ENCODE measurements at regions not wholly inside any gene's neighbourhood (a gene's known extent, or its start where the extent isn't known, plus 50 kb on each side); places are given as distances from the start of the nearest gene placed in this dataset.
A peak's percentile ranks its signal among the peaks of the same experiment; 100 is the strongest.
"Not testable (repeated sequence)": the region's sequence is repeated elsewhere in the genome, so short reads cannot be mapped to it uniquely, and the experiment has no call there.

DNA sequence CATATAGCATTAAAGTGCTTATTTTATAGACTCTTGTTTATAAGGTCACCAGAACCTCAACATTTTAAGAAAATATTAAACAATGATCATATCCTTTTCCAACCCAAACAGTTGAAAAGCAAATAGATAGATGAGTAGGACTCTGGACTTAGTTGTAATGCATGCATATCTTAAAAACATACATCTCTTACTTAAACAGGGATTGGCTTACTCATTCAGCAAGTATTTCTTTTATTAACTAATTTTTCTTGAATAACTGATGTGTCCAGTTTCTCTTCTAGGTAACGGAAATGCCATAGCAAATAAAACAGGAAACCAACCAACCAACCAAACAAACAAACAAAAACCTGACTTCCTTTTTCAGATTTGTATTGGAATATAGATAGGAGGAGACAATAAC lies 70.9 kb upstream of the NBPF4 start:
- TF ChIP-seq CTCF (IDR thresholded peaks at IDR 0.05; ENCODE audit: low read depth, low read length): no peak

GRCh38 chr1:108316545-108316944 lies 72.7 kb upstream of the NBPF4 start:
- DNase-seq (ENCODE audit: low read depth in 2 of 2): peak; percentile 25 to 27

More for the DNA sequence above, 70.9 kb upstream of the NBPF4 start:
- no peak overlapping the region for H3K4me3 ChIP-seq (replicated peaks in 1 of 2; ENCODE audit: low read depth in 2 of 2, low read length in 2 of 2)
- DNase-seq (ENCODE audit: low read depth in 2 of 2): no peak

GRCh38 chr1:108320849-108321248 lies 77.0 kb upstream of the NBPF4 start:
- no peak for DNase-seq (ENCODE audit: low read depth in 2 of 2)
- TF ChIP-seq CTCF (IDR thresholded peaks at IDR 0.05; ENCODE audit: low read depth, low read length): no peak
- no peak overlapping the region for H3K4me3 ChIP-seq (replicated peaks in 1 of 2; ENCODE audit: low read depth in 2 of 2, low read length in 2 of 2)

More at GRCh38 chr1:108316545-108316944, 72.7 kb upstream of the NBPF4 start:
- TF ChIP-seq CTCF (IDR thresholded peaks at IDR 0.05; ENCODE audit: low read depth, low read length): peak; percentile 36
- H3K4me3 ChIP-seq (replicated peaks in 1 of 2; ENCODE audit: low read depth in 2 of 2, low read length in 2 of 2): no peak overlapping the region

DNA sequence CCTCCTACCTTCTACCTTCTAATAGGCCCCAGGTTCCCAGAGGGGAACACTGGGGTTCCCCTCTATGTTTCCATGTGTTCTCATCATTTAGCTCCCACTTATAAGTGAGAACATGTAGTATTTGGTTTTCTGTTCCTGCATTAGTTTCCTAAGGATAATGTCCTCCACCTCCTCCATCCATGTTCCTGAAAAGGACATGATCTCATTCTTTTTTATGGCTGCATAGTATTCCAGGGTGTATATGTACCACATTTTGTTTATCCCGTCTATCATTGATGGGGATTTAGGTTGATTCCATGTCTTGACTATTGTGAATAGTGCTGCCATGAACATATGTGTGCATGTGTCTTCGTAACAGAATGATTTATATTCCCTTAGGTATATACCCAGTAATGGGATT lies 81.5 kb upstream of the NBPF4 start:
- not testable (repeated sequence) for DNase-seq (ENCODE audit: low read depth in 2 of 2); H3K4me3 ChIP-seq (replicated peaks in 1 of 2; ENCODE audit: low read depth in 2 of 2, low read length in 2 of 2)

DNA sequence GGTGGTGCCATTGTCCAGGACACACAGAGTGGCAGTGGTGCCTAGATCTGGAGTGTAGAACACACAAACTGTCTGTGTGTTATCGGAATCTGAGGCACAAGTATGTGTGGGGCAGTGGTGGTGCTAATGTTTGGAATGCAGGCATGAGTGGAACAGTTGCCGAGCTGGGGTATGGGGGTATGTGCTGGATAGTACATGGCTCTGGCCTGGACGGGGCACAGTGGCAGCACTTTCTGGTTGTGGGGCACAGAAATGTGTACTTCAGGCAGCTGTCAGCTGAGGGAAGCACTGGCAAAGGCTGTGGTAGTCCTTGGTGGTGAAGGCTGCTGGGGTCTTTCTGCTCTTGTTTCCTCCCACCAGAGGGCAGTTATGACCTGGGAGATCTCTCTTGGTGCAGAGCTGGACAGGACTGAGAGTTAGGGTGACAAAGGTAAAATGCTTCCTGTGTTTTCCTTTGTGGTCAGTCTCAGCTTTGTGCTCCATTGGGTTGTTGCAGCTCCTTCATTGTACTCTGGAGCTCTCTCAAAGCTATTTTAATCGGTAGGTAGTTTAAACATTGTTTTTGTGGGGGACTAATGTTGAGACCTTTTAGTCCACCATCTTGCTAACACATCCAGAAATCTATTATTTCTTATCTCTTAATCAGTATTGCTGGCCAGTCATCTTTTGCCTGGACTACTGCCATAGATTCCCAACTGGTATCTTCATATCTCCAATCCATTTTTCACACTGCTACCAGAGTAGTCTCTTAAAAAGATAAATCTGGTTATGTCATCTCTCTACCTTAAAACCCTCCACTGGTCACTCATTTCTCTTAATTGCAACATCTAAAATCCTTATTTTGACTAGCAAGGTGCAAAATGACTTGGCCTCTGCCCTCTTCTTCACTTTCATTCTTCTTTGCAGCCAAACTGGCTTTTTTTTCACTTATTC lies 83.9 kb upstream of the NBPF4 start:
- no peak for DNase-seq (ENCODE audit: low read depth in 2 of 2)
- no peak overlapping the region for H3K4me3 ChIP-seq (replicated peaks in 1 of 2; ENCODE audit: low read depth in 2 of 2, low read length in 2 of 2)

DNA sequence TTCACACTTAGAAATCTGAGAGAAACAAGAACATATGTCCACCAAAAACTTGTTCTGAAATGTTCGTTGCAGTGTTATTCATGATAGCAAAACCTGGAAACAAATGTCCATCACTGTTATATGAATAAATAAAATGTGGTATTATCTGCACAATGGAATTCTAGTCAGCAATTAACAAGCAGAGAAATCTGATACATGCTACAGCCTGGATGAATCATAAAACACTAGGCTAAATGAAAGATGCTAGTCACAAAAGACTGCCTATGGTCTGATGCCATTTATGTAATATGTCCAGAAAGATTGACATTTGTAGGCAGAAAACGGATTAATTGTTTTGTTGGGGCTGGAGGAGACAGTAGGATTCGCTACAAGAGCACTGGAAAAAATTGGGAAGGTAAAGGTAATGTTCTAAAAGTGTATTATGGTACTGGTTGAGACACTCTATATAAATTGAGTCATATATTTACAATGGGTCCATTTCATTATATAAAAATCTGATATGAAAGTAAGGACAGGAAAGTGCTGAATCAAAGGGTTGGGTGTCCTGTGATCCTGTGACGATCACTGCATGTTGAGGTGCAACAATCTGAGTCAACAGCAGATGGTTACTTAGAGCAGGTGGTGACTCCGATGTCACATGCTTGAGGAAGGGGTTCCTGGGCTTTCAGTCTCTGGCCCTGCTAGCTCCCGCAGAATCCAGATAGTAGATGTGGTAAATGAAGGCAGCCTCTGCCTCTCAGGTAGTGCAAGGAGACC lies 102.1 kb upstream of the NBPF4 start:
- TF ChIP-seq CTCF (IDR thresholded peaks at IDR 0.05; ENCODE audit: low read depth, low read length): no peak
- H3K4me3 ChIP-seq (replicated peaks in 1 of 2; ENCODE audit: low read depth in 2 of 2, low read length in 2 of 2): no peak overlapping the region
- DNase-seq (ENCODE audit: low read depth in 2 of 2): no peak

More for the DNA sequence above, 83.9 kb upstream of the NBPF4 start:
- TF ChIP-seq CTCF (IDR thresholded peaks at IDR 0.05; ENCODE audit: low read depth, low read length): no peak

DNA sequence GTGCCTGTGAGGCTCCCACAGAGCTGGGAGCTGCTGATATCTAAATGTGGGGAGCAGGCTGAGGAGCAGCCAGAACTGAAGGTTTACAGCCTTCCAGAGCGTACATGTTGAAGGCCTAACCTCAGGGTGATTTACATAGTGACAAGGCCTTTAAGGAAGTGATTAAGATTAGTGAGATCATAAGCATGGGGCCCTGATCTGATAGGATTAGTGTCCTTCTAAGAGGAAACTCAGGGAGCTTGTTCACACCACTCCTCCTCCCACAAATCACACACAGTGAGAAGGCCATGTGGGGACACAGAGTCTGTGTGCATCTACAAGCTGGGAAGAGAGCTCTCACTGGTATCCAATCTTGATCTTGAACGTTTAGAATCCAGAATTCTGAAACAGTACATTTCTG lies 92.3 kb upstream of the NBPF6 start:
- no peak for TF ChIP-seq CTCF (IDR thresholded peaks at IDR 0.05; ENCODE audit: low read depth, low read length)
- no peak for DNase-seq (ENCODE audit: low read depth in 2 of 2)

GRCh38 chr1:108380059-108380832 lies 69.9 kb upstream of the NBPF6 start:
- DNase-seq (ENCODE audit: low read depth in 2 of 2); H3K4me3 ChIP-seq (replicated peaks in 1 of 2; ENCODE audit: low read depth in 2 of 2, low read length in 2 of 2): not testable (repeated sequence)

More for the DNA sequence above, 92.3 kb upstream of the NBPF6 start:
- H3K4me3 ChIP-seq (replicated peaks in 1 of 2; ENCODE audit: low read depth in 2 of 2, low read length in 2 of 2): no peak overlapping the region
